ENCODE measurements at regions not wholly inside any gene's neighbourhood (a gene's known extent, or its start where the extent isn't known, plus 50 kb on each side); places are given as distances from the start of the nearest gene placed in this dataset.

DNA sequence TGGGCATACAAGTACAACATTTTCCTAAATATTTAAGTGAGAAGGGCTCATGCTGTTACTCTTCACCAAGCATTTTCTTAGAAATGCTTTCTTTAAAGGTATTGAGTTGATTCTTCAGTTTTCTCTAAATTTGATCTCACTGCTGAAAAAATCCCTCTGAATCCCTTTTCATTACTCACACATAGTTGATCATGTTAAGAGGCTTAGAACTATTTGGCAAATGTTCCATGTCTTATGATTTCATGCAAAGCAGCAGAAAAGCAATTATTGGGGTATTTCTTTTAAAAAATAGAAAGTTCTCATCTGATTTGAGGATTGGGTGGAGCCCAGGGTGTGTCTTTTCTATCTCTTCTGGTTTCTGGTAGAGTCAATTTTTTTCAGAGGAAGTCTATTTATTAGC, 1079.8 kb upstream of the ZEB2 start:
- no peaks in the 10 kb centered on the region for H3K27me3 ChIP-seq (ENCODE audit: low read depth, low read length)
- no peaks in the 10 kb centered on the region for H3K9me3 ChIP-seq (ENCODE audit: control insufficient read depth in 1 of 2, low read length in 2 of 2)
- no peak overlapping the region for H3K27ac ChIP-seq (ENCODE audit: low read length)
- no peak overlapping the region for H3K4me3 ChIP-seq (ENCODE audit: low read depth in 1 of 2, low read length in 2 of 2)
- no peaks in the 10 kb centered on the region for H3K36me3 ChIP-seq (ENCODE audit: control insufficient read depth in 1 of 2, insufficient read depth in 2 of 2, low read length in 2 of 2)
- peaks cover 0 to 4% of the 10 kb centered on the region in 2 donors for H3K4me1 ChIP-seq (ENCODE audit: control insufficient read depth in 1 of 2, insufficient read depth in 2 of 2, low read length in 2 of 2)

DNA sequence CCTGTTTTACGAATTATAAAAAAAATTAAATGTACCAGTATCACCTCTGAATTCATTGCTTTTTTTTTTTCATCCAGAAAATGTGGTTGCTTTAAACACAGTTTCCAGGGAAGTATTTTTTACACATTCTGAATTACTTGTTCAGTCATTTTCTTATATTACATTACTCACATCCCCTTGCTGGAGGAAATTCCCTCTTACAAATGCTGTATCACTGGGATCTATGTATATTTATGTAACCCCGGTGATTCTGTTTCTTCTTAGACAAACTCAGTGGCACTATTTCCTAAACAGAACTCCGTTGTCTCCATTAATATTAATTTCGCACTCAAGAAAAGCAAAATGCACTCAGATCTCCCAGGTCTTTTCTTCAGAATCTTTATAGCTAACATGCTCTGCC, 1078.5 kb upstream of the ZEB2 start:
- Histone ChIP-seq H3K4me1 (ENCODE audit: control insufficient read depth in 1 of 2, insufficient read depth in 2 of 2, low read length in 2 of 2) (peaks cover 0 to 4% of the 10 kb centered on the region in 2 donors), H3K27me3 (ENCODE audit: low read depth, low read length) (no peaks in the 10 kb centered on the region), H3K36me3 (ENCODE audit: control insufficient read depth in 1 of 2, insufficient read depth in 2 of 2, low read length in 2 of 2) (no peaks in the 10 kb centered on the region), H3K9me3 (ENCODE audit: control insufficient read depth in 1 of 2, low read length in 2 of 2) (no peaks in the 10 kb centered on the region), H3K27ac (ENCODE audit: low read length) (no peak overlapping the region), H3K4me3 (ENCODE audit: low read depth in 1 of 2, low read length in 2 of 2) (no peak overlapping the region)

DNA sequence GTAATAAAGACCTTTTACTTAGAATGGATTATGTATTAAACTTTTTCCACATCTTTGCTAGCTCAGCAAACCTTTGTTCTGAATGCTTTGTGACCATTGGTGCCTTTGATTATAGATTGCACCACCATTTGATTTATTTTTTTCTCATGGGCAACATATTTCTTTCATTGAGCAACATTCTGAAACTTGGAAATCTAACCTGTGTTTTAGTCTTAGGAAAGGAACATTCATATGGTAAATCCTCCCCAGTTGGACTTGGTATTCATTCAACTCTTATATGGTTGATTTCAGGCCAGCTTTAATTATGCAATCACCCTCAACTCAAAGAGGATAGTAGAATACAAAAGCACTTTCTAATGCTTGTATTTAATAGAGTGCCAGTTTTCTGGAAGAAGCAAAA, 1077.9 kb upstream of the ZEB2 start:
- Histone ChIP-seq H3K4me1 (ENCODE audit: control insufficient read depth in 1 of 2, insufficient read depth in 2 of 2, low read length in 2 of 2) (peaks cover 0 to 4% of the 10 kb centered on the region in 2 donors), H3K36me3 (ENCODE audit: control insufficient read depth in 1 of 2, insufficient read depth in 2 of 2, low read length in 2 of 2) (no peaks in the 10 kb centered on the region), H3K9me3 (ENCODE audit: control insufficient read depth in 1 of 2, low read length in 2 of 2) (no peaks in the 10 kb centered on the region), H3K27me3 (ENCODE audit: low read depth, low read length) (no peaks in the 10 kb centered on the region), H3K27ac (ENCODE audit: low read length) (no peak overlapping the region), H3K4me3 (ENCODE audit: low read depth in 1 of 2, low read length in 2 of 2) (no peak overlapping the region)

- no peaks in the 10 kb centered on the region for H3K36me3 ChIP-seq (ENCODE audit: control insufficient read depth in 1 of 2, insufficient read depth in 2 of 2, low read length in 2 of 2)
- H3K4me1 ChIP-seq (ENCODE audit: control insufficient read depth in 1 of 2, insufficient read depth in 2 of 2, low read length in 2 of 2), result peaks cover 0 to 4% of the 10 kb centered on the region in 2 donors
- H3K27ac ChIP-seq (ENCODE audit: low read length), result no peak overlapping the region
- H3K9me3 ChIP-seq (ENCODE audit: control insufficient read depth in 1 of 2, low read length in 2 of 2), result no peaks in the 10 kb centered on the region
- H3K4me3 ChIP-seq (ENCODE audit: low read depth in 1 of 2, low read length in 2 of 2), result no peak overlapping the region
- no peaks in the 10 kb centered on the region for H3K27me3 ChIP-seq (ENCODE audit: low read depth, low read length)
Measured at GRCh38 chr2:145597006-145597405, 1077.1 kb upstream of the ZEB2 start.

GRCh38 chr2:145596416-145596815, 1076.5 kb upstream of the ZEB2 start:
- Histone ChIP-seq H3K4me1 (ENCODE audit: control insufficient read depth in 1 of 2, insufficient read depth in 2 of 2, low read length in 2 of 2) (peaks cover 0 to 4% of the 10 kb centered on the region in 2 donors), H3K27me3 (ENCODE audit: low read depth, low read length) (no peaks in the 10 kb centered on the region), H3K27ac (ENCODE audit: low read length) (no peak overlapping the region), H3K9me3 (ENCODE audit: control insufficient read depth in 1 of 2, low read length in 2 of 2) (no peaks in the 10 kb centered on the region), H3K4me3 (ENCODE audit: low read depth in 1 of 2, low read length in 2 of 2) (no peak overlapping the region), H3K36me3 (ENCODE audit: control insufficient read depth in 1 of 2, insufficient read depth in 2 of 2, low read length in 2 of 2) (no peaks in the 10 kb centered on the region)

GRCh38 chr2:145595296-145595695, 1075.4 kb upstream of the ZEB2 start:
- no peak overlapping the region for H3K4me3 ChIP-seq (ENCODE audit: low read depth in 1 of 2, low read length in 2 of 2)
- no peaks in the 10 kb centered on the region for H3K36me3 ChIP-seq (ENCODE audit: control insufficient read depth in 1 of 2, insufficient read depth in 2 of 2, low read length in 2 of 2)
- H3K27ac ChIP-seq (ENCODE audit: low read length), result no peak overlapping the region
- H3K9me3 ChIP-seq (ENCODE audit: control insufficient read depth in 1 of 2, low read length in 2 of 2), result no peaks in the 10 kb centered on the region
- no peaks in the 10 kb centered on the region for H3K27me3 ChIP-seq (ENCODE audit: low read depth, low read length)
- peaks cover 0 to 4% of the 10 kb centered on the region in 2 donors for H3K4me1 ChIP-seq (ENCODE audit: control insufficient read depth in 1 of 2, insufficient read depth in 2 of 2, low read length in 2 of 2)

- no peaks in the 10 kb centered on the region for H3K36me3 ChIP-seq (ENCODE audit: control insufficient read depth in 1 of 2, insufficient read depth in 2 of 2, low read length in 2 of 2)
- H3K27ac ChIP-seq (ENCODE audit: low read length), result no peak overlapping the region
- peaks cover 0 to 4% of the 10 kb centered on the region in 2 donors for H3K4me1 ChIP-seq (ENCODE audit: control insufficient read depth in 1 of 2, insufficient read depth in 2 of 2, low read length in 2 of 2)
- H3K27me3 ChIP-seq (ENCODE audit: low read depth, low read length), result no peaks in the 10 kb centered on the region
- no peaks in the 10 kb centered on the region for H3K9me3 ChIP-seq (ENCODE audit: control insufficient read depth in 1 of 2, low read length in 2 of 2)
- no peak overlapping the region for H3K4me3 ChIP-seq (ENCODE audit: low read depth in 1 of 2, low read length in 2 of 2)
Measured at GRCh38 chr2:145593991-145594614, 1074.2 kb upstream of the ZEB2 start.

DNA sequence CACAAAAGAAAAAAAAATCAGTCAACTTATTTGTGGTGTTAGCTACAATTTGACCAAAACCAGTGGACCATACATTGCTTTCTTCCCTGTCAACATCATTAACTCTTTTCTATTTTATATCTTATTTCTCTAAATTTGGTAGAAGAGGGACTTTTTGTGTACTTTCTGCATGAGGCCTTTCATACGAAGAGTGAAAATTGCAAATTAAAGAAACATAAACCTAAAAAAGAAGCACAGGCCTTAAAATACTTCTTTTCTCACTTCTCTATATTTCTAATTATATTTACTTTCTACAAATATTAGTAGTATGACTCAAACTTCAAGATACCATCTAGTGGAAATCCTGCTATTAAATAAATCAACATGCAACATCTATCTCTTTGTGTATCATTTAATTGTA, 1073.4 kb upstream of the ZEB2 start:
- Histone ChIP-seq H3K27ac (ENCODE audit: low read length) (no peak overlapping the region), H3K4me3 (ENCODE audit: low read depth in 1 of 2, low read length in 2 of 2) (no peak overlapping the region), H3K9me3 (ENCODE audit: control insufficient read depth in 1 of 2, low read length in 2 of 2) (no peaks in the 10 kb centered on the region), H3K4me1 (ENCODE audit: control insufficient read depth in 1 of 2, insufficient read depth in 2 of 2, low read length in 2 of 2) (peaks cover 0 to 4% of the 10 kb centered on the region in 2 donors), H3K27me3 (ENCODE audit: low read depth, low read length) (no peaks in the 10 kb centered on the region), H3K36me3 (ENCODE audit: control insufficient read depth in 1 of 2, insufficient read depth in 2 of 2, low read length in 2 of 2) (no peaks in the 10 kb centered on the region)

- H3K4me1 ChIP-seq (ENCODE audit: control insufficient read depth in 1 of 2, insufficient read depth in 2 of 2, low read length in 2 of 2), result no peaks in the 10 kb centered on the region
- H3K9me3 ChIP-seq (ENCODE audit: control insufficient read depth in 1 of 2, low read length in 2 of 2), result no peaks in the 10 kb centered on the region
- H3K36me3 ChIP-seq (ENCODE audit: control insufficient read depth in 1 of 2, insufficient read depth in 2 of 2, low read length in 2 of 2), result no peaks in the 10 kb centered on the region
- no peak overlapping the region for H3K27ac ChIP-seq (ENCODE audit: low read length)
- H3K27me3 ChIP-seq (ENCODE audit: low read depth, low read length), result no peaks in the 10 kb centered on the region
- no peak overlapping the region for H3K4me3 ChIP-seq (ENCODE audit: low read depth in 1 of 2, low read length in 2 of 2)
Measured at GRCh38 chr2:145592361-145592760, 1072.4 kb upstream of the ZEB2 start.

DNA sequence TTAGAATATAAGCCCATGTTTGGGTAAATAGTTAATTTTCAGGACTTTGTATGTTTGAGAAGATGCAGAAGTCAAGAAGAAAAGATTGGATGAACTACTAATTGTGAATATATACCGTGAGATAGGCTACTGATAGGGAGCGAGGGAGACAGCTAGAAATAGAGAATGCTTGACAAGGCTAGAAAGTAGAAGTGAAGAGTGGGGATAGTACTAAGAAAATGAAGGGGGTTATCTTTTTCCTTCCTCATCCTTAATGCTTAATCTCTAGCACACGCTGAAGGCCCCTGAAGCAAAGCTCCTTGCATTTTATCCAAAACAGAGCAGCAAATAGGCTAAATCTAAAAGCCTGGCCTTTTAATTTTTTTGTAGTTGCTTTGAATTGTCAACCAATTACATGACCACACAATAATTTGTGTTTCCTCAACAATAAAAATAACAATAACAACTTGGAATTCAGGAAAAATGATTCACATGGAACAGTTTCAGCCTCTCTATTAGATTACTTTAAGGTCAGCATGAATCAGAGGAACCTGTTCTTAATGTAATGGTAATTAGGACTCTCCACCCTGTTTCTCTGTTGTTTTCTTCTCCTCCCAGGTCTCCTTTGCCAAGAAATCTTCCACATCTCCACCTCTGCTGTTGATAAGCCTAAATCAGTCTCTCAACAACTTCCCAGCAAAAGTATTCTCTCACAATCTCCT, 1071.3 kb upstream of the ZEB2 start:
- H3K9me3 ChIP-seq (ENCODE audit: control insufficient read depth in 1 of 2, low read length in 2 of 2), result no peaks in the 10 kb centered on the region

GRCh38 chr2:145587922-145588321, 1068.0 kb upstream of the ZEB2 start:
- Histone ChIP-seq H3K9me3 (ENCODE audit: control insufficient read depth in 1 of 2, low read length in 2 of 2) (no peaks in the 10 kb centered on the region), H3K27me3 (ENCODE audit: low read depth, low read length) (no peaks in the 10 kb centered on the region), H3K36me3 (ENCODE audit: control insufficient read depth in 1 of 2, insufficient read depth in 2 of 2, low read length in 2 of 2) (no peaks in the 10 kb centered on the region), H3K4me3 (ENCODE audit: low read depth in 1 of 2, low read length in 2 of 2) (no peak overlapping the region), H3K27ac (ENCODE audit: low read length) (no peak overlapping the region), H3K4me1 (ENCODE audit: control insufficient read depth in 1 of 2, insufficient read depth in 2 of 2, low read length in 2 of 2) (peaks cover 0 to 6% of the 10 kb centered on the region in 2 donors)

More for the DNA sequence above, 1071.3 kb upstream of the ZEB2 start:
- Histone ChIP-seq H3K36me3 (ENCODE audit: control insufficient read depth in 1 of 2, insufficient read depth in 2 of 2, low read length in 2 of 2) (no peaks in the 10 kb centered on the region), H3K4me1 (ENCODE audit: control insufficient read depth in 1 of 2, insufficient read depth in 2 of 2, low read length in 2 of 2) (no peaks in the 10 kb centered on the region), H3K27ac (ENCODE audit: low read length) (no peak overlapping the region), H3K27me3 (ENCODE audit: low read depth, low read length) (no peaks in the 10 kb centered on the region), H3K4me3 (ENCODE audit: low read depth in 1 of 2, low read length in 2 of 2) (no peak overlapping the region)

- no peaks in the 10 kb centered on the region for H3K9me3 ChIP-seq (ENCODE audit: control insufficient read depth in 1 of 2, low read length in 2 of 2)
- peaks cover 0 to 6% of the 10 kb centered on the region in 2 donors for H3K4me1 ChIP-seq (ENCODE audit: control insufficient read depth in 1 of 2, insufficient read depth in 2 of 2, low read length in 2 of 2)
- no peaks in the 10 kb centered on the region for H3K36me3 ChIP-seq (ENCODE audit: control insufficient read depth in 1 of 2, insufficient read depth in 2 of 2, low read length in 2 of 2)
- no peak overlapping the region for H3K27ac ChIP-seq (ENCODE audit: low read length)
- H3K4me3 ChIP-seq (ENCODE audit: low read depth in 1 of 2, low read length in 2 of 2), result no peak overlapping the region
- H3K27me3 ChIP-seq (ENCODE audit: low read depth, low read length), result no peaks in the 10 kb centered on the region
Measured at GRCh38 chr2:145584353-145584752, 1064.4 kb upstream of the ZEB2 start.

All from muscle layer of duodenum (tissue), 2 donors.